ENCODE measurements at regions not wholly inside any gene's neighbourhood (a gene's known extent, or its start where the extent isn't known, plus 50 kb on each side); places are given as distances from the start of the nearest gene placed in this dataset.
"Not testable (repeated sequence)": the region's sequence is repeated elsewhere in the genome, so short reads cannot be mapped to it uniquely, and the experiment has no call there.

DNA sequence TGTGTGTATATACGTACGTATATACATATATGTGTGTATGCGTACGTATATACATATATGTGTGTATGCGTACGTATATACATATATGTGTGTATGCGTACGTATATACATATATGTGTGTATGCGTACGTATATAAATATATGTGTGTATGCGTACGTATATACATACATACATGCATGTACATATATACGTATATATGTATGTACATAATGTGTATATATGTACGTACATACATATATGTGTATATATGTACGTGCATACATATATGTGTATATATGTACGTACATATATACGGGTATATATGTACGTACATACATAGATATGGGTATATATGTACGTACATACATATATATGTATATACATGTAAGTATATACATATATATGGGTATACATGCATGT, 332.1 kb downstream of the CRPPA start:
- no peak for DNase-seq (ENCODE audit: low read depth)

DNA sequence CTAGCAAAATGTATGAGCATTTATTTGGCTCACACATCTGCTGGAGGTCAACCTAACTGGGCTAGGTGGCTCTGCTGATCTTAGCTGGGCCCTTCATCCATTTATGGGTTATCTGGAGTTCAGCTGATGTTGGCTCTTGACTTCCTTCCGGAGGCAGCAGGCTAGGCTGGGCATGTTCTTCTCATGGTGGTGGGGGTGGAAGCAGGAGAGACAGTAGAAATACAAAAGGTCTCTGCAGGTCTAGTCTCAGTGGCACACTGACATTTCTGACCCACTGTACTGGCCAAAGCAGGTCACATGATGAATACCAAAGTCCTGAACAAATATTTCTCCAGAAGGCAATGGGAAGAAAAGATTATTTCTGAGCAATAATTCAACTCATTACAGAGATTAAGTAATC, 334.6 kb downstream of the CRPPA start:
- no peak for DNase-seq (ENCODE audit: low read depth)

DNA sequence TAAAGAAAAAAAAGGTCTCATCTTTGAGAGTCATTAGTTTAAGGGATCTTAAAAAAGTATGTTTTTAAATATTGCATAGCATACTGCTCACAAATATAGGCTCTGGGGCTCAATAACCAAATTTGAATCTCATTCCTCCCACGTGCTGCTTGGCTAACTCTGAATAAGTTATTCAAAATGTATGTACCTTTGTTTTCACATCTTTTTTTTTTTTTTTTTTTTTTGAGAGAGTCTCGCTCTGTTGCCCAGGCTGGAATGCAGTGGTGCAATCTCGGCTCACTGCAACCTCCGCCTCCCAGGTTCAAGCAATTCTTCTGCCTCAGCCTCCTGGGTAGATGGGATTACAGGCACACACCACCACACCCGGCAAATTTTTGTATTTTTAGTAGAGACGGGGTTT, 335.6 kb downstream of the CRPPA start:
- DNase-seq (ENCODE audit: low read depth), result not testable (repeated sequence)

DNA sequence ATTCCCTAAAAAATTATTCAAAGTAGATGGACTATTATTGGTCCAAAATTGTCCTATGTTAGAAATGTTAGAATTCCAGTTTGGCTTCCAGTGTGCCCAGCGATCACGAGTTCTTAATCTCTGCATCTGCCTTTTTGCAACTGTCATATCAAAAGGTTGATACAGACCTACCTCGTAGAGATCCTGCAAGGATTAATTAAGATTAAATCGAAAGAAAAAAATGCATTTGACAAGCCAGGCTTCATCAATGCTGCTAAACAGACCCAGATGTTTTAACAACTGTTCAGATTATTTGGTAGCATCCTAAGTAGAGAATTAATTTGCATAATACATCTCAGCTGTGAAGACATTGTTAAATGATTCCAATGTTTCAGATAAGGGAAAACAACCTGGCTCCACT, 336.5 kb downstream of the CRPPA start:
- DNase-seq (ENCODE audit: low read depth), result no peak

DNA sequence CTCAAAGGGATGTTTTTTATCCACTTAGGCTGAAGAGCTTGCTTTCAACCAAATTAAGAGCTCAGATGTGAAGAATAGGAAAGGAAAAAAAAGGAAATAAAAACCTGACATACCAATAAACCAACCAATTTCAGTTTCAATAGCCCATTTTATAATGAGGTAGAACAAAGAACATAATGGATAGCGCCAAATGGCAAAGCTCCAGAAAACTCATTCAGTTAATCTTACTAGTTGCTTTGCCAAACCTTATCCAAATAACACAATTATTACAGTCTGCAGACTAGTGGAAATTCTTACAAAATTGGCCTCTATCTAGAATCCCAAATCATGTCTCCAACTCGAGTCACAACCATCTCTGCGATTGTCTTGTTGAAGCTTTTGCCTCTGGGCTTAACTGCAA, 337.0 kb downstream of the CRPPA start:
- DNase-seq (ENCODE audit: low read depth), result no peak

DNA sequence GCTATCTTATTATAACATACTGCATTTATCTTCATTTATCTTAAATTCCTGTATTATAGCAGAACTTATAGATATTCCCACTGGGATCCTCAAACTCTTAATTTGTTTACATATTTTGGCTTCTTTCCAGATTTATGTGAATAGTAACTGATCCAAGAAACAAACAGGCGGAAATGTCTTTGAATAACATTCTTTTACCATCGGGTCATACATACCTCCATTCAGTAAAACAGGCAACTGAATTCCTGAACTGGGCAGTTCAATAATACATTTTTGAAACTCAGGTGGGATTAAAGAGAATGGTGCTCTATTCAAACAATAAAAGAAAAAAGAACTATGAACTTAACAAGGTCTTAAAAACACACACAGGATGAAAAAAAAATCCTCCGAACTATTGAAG, 337.4 kb downstream of the CRPPA start:
- peak; percentile 18 for DNase-seq (ENCODE audit: low read depth)

DNA sequence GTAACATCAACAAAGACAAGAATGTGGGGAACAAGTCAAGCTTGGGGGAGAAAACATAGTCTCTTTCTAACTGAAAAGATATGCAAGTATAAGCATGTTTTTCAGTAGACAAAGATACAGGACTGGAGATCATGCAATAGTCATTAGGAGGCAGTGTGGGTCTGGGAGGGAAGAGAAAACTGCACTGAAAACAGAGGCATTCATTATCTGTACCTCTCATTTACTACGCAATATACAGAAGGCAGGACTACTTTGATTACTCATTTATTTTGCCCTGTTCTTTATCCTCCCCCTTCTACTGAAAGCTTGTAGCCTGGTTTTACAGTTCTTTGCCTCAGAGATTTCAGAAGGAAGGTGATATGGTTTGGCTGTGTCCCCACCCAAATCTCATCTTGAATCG, 341.2 kb downstream of the CRPPA start:
- DNase-seq (ENCODE audit: low read depth), result no peak

DNA sequence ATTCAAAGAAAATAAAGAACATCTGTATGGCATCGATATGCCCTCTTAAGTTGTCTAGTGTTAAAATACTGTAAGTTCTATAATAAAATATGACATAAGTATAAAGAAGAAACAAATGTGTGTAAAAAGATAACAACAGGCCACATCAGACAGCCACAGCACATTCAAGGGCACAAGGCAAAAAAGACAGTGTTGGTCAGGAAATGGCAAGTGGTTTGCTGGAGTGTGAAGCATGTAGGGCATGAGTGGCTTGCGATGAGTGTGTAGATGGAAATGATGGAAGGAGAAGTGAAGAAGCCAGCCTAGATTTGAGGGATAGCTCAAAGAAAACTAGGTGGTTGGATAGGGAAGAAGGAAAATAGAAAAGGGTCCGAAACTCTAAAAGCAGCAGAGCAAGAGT, 341.6 kb downstream of the CRPPA start:
- no peak for DNase-seq (ENCODE audit: low read depth)

DNA sequence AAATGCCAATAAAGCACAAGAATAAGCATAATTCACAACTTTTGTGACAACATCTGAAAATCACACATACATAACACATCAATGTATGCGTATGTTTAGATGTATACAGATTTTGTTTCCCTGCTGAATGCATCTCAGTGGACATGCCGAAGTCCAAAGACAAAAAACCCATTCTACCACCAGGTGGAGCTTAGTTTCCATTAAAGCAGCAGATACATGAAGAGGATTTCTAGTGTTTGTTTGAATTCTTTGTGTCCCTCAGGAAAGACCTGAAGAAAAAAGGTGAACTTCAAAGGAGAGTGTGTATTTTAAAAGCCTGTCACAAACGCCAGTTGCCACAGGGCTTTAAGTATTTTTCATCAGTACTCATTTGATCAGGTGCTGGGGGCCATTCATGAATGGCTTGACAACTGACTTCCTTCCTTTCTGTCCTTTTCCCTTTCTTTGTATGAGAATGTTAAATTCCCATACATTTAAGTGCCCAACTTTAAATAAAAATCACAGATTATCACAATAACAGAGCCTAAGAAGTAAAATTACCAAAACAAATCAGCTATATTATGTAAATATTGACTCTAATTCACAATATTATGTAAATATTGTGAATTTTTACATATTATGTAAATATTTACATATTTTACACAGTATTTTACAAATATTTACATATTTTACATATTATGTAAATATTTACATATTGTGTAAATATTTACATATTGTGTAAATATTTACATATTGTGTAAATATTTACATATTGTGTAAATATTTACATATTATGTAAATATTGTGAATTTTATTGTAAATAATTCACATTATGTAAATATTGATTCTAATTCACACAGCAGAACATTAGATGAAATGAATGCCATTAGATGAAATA, 343.0 kb downstream of the CRPPA start:
- DNase-seq (ENCODE audit: low read depth), result peak; percentile 35

DNA sequence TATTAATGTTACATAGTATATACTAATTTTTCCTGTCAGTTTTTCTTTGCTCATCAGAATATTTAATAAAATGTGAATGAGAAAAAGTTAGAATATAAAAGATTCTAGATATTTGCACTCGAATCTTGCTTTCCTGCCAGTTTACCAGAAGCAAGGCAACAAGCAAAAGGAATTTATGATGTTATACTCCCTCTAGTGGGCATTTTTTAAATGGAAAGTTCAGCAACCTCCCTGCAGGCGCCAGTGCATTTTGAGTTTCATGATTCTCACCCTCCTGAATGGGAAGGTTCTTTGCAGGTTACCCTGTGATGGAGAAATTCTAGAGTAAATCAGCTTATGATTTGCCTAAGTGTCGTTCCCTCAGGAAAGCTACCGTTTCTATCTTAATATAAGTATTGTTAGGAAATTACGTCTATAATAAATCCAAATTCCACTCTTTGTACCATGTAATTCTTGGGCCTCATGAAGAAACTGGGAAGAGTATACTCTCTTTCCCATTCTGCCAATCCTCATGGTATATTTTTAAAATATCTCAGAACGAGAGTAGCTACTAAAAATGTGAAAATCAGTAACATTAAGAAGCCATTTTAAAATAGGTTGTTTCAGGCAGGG, 350.0 kb downstream of the CRPPA start:
- DNase-seq (ENCODE audit: low read depth), result peak; percentile 23

DNA sequence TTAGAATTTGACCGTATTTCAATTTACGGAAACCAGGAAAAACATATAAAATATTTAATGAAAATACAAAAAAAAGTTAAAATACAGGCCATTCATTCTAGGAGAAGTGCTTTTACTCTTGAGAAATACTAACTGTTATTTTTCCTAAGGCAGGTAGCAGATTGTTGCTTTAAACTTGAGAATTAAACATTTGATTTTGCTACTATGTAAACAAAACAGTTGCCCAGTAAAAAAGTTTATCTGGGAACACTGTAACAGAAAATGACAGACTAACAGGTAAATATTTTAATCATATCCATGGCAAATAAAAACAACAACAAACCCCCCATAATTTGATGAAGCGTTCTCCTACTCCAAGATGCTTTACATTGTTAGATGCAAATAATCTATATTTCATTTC, 350.5 kb downstream of the CRPPA start:
- DNase-seq (ENCODE audit: low read depth), result no peak

DNA sequence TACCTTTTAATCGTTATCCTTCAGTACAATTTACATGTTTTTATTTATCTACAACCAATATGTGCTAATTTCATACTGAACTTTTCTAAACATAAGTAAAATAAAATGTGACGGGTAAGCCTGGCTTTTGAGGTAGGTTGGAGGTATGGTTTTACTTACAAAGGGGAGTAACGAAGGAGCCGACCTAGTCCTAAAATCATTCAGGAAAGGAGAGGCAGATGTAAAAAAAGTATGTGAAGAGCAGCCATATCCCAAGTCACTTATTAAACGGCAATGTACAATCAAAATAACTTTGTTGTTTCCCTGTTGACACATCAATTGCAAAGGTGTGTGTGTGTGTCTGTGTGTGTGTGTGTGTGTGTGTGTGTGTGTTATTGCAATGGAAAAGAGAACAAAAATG, 351.3 kb downstream of the CRPPA start:
- no peak for DNase-seq (ENCODE audit: low read depth)

DNA sequence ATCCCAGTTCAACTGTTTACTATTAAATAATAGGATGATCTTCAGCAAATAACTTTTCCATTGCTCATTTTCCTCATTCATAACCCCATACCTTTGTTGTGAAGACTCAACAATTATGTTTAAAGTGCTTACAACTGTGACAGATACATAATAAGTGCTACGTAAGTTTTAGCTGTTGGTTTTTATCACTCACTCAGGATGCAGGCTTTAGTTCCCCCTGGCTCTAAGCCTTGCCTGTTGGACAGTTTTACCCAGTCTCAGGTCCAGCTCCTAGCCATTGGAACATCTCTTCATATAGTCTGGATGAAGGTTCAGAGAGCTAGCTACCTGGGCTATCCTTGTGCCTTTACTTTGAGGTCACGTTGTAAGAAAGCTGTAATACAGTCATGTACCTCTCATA, 353.2 kb downstream of the CRPPA start:
- no peak for DNase-seq (ENCODE audit: low read depth)

DNA sequence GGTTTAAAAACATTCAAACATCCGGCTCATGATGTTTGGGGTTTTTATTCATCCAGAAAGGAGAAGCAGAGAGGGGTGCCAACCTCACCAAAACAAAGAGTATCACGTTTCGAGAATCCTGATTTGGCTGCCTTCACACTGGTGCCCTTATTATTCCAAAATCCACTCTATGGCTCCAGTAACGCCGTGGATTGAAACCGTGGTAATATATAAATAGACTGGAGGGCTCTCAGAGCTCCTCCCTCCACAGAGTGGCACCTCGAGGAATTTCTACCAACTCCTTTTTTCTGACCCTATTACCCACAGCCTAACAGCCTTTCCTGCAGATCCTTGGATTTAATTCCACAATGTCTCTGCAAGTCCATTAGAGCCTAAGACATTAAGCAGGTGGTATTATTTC, 353.6 kb downstream of the CRPPA start:
- no peak for DNase-seq (ENCODE audit: low read depth)

DNA sequence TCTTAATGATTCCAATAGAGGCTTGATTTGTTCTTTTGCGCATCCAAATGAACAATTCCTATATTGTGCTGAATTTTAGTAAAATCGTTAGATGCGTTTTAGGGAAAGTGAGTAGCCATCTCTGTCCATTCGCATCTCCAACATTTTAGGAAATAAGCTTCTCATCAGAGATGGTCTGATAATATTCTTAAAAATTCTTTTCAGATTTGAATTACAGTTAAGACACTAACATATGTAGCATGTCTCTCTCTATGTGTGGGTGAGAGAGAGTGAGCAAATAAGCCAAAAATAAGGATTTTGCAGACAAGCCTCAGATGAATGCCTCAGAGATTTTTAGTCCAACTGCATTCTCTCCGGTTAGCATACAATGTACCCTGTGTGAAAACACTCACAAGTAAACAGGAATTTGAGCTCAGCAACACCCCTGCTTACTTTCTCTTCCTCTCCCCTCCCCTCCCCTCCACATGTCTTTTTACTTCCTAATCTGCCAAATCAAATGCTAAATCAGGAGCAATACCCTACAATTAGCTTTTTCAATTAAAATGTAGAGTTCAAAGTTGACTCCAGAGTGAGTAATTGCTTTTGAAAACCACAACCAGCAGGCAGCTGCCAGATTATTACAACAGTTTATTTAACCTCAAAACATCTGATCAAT, 354.4 kb downstream of the CRPPA start:
- no peak for DNase-seq (ENCODE audit: low read depth)

DNA sequence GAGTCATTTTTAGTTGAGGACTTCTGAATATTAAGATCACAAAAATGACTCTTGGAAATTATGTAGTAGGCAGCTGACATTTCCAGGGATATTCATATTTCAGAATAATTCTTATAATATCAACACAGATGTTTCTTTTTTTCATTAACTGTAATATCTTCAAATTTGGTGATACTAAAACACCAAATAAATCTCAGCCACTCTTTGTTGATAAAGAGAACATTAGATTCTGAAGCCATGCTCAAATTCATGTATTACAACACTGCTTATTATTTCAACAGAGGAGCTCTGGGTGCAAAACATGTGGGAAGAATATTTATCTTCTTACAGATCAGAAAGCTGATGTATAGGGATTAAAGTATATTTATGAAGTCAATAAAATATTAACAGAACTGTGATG, 355.4 kb downstream of the CRPPA start:
- DNase-seq (ENCODE audit: low read depth), result no peak

DNA sequence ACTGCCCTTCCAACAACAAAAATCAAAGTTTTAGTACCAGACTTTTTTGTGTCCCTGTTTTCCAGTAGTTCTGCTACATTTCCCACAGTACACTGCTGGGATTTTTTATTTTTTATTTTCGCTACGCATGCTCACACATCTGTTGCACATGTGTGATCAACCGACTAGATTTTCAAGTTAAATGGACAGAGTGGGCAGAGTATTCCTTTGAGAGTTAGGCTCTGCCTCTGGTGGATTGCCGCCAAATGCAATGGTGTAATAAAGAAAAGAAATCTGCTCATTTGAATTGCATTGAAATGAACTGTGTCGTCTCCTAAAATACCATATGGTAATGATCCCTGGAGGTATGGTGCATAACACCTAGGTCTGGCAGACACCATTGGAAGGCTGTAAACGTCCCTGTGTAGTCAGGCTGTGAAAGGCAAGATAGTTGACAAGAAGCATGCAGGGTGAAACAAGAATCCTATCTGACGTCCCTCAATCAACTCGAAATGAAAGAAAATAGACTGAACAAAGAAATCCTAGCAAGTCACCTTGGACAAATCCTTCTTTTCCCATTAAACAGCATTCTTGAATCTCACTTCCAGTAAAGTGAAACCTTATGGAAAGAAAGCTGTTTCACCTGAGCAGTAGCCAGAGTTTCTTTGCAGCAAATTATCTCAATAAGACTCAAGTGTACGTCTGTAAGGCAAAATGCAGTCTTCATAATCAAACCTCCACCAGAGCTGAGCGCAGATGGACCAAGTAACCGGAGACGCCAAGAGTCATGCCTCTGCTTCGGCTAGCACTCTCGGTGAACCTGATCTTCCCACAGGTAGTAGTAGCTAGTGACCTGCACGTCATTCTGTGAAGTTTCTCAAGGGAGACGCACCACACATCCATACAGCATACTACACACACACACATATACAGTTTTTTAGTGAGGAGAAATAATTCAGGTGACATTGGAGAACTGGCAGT, 357.3 kb downstream of the CRPPA start:
- DNase-seq (ENCODE audit: low read depth), result no peak

DNA sequence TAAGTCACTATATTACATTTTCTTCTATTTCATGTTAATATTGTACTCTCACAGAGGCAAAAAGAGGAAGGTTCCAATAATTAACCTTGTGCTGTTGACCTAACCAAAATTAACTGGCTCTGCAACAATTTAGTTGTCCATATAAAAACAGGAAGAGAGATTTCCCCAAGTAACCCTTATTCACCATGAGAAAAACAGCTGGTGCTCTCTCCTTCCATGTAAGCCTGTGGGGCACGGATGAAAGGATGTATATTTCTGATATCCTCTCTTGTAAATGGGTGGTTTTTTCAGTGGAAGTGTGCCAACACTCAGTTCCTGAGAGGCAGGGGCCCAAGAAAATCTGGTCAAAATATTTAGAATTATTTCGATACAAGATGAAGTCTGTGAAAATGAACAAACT, 358.1 kb downstream of the CRPPA start:
- DNase-seq (ENCODE audit: low read depth), result no peak

DNA sequence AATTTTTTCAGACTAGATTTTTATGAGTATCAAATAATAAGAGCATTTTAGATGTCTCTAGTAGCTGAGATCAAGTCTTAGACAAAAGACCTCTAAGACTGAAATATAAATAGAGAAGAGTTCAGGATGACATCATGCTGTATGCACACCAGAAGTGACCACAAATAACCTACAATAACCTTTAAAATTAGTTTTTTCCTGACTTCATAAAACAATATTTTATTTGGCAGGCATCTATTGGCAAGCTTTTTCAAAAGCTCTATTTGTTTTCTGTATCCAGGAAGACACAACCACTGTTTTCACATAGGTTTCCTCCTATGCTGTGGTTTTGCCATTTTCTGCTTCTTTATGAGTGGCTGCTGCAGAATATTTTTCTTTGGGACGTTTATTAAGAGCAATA, 359.1 kb downstream of the CRPPA start:
- peak; percentile 50 for DNase-seq (ENCODE audit: low read depth)

DNA sequence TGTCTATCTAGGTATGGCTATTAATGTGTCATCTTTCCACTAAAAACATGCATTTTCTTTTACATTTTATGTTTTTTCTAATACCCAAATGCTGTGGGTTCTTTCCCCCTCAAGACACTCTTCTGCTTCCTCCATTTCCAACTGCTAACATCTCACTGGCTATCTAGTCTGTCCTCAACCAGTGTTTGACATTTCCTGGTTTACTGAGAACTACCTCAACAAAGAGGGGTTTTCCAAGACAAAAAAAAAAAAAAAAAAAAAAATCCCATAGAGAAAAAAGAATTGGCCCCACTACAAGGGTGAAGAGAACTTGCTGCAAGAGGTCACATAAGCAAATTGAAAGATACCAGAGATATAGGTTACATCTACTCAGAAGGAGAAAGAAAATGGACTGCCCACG, 359.7 kb downstream of the CRPPA start:
- DNase-seq (ENCODE audit: low read depth), result no peak

DNA sequence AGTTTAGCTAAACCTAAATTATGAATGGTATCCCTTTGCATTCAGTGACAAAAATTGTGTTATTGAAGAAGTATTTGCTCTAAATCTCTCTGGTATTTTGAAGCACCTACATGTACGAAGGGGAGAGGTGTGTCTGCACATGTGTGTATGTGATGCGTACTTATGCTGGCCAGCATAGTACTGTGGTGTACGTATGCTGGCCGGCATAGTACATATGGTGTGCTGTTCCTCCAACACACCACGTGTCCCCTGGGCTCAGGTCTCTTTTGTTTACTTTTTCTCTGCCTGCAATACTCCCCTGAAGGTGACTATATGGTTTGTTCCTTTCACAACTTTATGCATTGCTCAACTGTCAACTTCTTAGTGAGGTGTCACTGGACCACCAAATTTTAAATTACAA, 360.3 kb downstream of the CRPPA start:
- no peak for DNase-seq (ENCODE audit: low read depth)

DNA sequence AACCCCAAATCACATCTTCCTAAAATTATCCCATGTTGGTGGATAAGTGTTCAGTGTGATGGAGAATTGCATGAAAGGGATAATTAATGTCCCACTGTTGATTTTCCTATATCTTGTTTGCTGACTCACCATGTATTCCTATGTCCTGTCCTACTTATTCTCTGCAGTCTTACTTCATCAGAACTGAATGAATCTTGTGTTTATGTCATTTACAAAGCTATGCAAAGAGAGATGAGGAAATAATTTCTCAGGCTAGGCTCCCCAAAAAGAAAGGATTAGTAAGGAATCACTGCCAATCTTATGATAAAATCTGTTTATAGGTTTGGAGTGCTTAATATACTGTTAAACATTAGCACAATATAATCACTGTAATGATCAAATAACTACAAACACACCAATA, 360.8 kb downstream of the CRPPA start:
- DNase-seq (ENCODE audit: low read depth), result no peak

Measured in non-pigmented ciliary epithelial cell (primary cell).